HG03175 (cell line): ENCODE measurements at regions not wholly inside any gene's neighbourhood (a gene's known extent, or its start where the extent isn't known, plus 50 kb on each side); places are given as distances from the start of the nearest gene placed in this dataset.

ENCODE experiments used
- ATAC-seq: cut with Tn5 transposase; IDR thresholded peaks from one replicate; pipeline ENCODE4 v1.9.1; 2021; ENCODE audit warnings: mild to moderate bottlenecking, moderate library complexity; ENCODE audit not compliant: unreplicated experiment

DNA sequence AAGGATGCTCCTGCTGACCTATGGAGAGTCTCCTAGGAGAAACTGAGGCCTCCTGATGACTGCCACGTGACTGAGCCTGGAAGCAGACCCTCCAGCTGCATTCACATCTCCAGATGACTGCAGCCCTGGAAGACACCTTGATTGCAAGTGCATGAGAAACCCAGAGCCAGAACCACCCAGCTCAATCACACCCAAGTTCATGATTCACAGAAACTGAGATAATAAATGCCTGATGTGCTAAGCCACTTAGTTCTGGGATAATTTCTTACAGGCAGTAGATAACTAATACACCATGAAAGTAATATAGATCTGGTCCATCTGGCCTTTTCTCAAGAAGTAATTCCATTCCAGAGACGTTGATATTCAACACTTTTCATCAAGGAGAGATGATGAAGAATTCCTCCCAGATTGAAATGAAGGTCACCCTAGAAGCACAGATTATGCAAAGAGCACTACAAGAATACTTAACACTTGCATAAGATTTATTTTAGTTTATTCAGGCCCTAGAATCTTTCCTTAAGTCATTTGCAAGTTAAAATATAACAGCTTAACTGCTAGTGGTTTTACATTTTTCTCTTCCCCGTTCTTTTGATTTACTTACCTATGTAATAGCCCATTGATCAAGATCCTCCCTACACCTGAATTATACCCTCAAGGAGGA is 208.2 kb upstream of the INHBA start:
- ATAC-seq, result no peak

DNA sequence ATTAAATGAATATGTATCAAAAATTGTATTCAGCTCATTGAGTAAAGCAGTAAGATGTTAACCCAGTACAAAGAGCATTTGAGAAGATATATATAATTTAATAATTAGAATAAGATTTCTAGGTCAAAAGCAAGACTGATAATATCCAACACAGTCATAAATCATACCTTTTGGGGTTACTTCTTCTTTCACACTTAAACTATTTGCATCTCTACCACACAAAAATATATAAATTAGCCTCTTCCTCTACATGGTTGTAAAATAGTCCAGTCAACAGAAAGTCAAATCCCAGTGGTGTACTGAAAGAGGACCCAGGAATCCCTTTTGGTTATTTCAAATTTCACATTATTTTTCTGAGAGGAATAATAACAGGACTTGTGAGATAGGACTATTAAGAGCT is 204.6 kb upstream of the INHBA start:
- ATAC-seq, result no peak

DNA sequence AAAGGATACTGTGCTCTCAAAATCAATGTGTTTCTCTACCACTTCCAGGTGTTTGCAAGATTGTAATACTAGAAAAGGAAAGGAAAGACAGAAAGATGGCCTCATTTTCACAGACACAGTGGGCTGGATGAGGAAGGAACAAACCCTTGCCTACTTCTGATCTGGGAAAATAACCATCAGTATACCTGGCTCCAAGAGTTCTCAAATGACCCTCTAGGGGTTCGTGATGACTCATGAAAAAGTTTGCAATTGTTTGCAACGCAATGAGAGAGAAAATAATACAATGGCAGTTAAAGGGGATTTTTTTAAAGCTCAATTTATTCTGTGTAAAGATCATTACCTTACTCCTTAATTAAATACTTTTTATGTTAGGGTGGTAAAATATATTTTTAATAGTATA is 197.6 kb upstream of the INHBA start:
- ATAC-seq, result no peak

DNA sequence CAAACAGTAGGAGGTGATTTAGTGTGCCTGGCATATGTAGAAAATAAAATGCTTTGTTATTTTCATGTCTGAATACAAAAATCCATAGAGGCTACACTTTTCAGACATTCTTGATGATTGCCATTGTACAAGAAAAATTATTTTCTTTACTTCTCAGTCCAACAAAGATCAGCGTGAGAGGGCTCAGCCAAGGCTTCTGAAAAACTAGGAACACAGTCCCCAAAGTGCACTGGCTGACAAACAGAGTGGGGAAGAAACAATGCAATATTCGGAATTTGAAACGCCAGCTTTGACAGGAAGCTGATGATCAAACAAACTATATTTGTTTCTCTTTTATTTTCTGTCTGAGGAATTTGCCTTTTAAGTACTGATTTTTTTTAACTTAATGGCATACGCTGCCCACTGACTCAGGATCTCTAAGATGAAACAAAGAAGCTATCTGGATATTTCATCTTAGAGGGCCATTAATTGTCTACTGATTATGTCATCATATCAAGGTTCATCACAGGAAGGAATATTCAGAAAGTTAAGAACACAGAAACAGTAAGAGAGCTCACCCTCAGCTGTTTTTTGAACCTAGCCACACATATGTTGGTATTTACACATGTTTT is 197.0 kb upstream of the INHBA start:
- ATAC-seq, result no peak

DNA sequence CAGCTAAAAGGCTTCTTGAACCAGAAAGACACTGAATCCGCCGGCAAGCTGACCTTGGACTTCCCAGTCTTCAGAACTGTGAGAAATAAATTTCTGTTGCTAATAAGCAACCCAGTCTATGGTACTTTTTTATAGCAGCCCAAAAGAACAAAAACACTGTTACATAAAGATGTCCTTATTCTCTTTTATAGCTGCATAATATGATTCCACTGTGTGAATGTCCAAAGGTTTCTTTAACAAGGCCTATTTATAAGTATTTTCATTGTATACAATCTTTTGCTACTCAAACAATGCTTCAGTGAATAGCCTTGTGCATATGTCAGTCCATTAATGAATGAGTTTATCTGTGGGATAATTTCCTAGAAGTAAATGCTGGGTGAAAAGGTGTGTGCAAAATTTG is 190.8 kb upstream of the INHBA start:
- ATAC-seq, result no peak

DNA sequence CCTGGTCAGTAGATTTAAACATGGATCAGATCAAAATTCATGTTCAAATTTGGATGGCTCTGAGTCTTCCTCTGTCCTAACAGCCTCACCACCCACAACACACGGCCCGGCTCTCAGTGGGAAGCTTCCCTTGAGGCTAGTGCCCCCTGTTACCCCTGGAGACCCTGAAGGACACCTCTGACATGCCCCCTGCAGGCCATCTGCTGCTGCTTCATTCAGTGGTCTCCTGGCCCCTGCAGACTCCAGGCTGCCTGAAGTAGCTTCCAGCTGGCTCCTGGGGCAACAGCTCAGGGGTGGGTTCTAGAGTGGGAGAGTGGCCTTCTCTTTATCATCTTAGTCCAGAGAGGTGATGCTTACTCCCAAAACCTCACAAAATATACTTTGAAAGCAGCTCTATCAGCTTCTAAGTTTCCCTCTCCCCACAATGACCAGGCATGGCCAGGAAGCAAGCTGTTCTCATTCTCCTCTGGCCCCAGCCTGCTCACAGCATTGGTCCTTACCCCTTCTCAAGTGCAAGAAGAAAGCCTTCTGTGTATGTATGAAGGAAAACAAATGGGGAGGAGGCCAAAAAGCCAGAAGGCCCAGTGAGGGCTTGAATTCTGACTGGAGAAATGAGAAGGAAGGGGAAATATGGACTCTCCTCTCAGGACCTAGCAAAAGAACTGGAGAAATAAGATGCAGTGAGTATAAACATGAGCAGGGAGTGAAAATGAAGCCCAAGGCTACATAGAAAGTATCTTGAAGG is 189.6 kb upstream of the INHBA start:
- ATAC-seq, result no peak

DNA sequence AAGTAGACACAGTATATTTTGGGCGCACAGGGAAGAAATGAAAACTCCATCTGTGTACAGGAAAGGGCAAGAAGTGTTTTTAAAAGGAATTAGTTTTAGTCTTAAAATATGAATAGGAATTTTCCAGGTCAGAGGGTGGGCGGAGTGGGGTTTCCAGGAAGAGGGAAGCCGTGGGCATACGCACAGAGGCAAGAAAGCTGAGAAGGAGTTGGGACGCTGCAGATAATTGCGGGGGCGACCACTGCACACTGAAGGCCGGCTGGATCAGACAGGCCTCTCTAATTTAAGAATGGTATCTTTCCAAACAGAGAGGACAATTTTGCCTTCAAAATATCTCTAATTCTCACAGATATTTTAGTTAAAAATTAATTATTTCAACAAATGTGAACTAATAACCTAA is 189.1 kb upstream of the INHBA start:
- ATAC-seq, result no peak

DNA sequence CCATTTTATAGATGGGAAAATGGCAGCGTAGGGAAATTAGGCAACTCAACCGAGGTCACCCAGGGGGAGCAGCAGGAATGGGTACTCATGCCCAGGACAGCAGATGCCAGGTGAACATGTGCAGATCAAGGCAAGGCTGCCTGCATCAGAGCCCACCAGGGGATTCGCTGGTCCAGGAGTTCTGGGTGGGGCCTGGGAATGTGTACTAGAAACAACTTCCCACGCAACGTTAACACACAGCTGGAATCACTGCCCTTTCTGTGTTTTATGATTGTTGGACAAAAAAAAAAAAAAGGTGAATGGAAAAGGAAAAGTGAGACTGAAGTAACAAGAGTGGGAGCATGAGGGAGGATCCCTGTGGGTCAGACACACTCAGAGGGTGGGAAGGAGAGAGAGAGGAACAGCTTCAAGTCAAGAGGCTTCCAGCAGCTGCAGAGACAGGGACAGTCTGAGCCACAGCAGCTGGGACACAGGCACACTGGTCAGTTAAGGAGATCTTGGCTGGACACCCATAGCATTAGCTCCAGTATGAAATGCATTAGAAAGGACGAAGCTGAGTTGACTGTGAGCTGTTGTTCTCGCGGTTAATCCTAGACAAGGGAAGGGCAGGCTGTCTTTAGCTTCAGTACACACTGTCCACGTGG is 187.9 kb upstream of the INHBA start:
- ATAC-seq, result no peak

DNA sequence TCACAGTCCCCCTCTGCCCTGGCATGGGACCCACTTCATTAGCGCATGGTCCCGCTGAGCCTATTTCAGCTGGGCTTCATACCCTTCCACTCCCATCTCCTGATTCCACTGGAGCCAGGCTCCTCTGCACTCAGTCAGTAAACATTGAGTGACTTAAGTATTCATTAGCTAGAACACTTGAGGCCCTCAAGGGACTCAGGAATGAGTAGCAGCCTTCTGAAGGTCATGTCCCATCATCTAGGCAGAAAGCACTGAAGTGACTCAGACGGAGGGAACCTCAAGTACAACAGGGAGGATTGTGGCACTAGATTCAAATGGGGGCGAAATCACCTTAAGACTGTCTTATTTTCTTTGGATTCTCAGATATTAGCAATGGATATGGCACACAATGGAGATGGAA is 186.6 kb upstream of the INHBA start:
- ATAC-seq, result peak; percentile 10

DNA sequence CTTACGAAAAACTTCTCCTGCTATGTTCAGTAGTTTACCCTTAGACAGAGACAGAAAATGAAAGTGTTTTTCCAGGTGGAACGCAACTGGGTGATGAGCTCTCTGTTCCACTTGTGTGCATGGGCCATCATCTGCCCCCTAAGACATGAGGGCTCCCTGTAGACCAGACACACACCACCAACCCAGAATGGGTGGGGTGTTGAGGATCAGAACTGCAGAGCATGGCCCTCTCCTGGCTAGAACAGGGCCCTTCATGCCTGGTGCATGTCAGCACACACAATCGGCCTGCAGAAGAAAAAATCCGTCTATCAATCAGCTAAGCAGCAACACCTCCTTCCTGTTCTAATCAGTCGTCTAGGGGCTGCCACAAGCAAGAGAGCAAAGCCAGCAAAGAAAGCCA is 186.2 kb upstream of the INHBA start:
- ATAC-seq, result peak; percentile 59

DNA sequence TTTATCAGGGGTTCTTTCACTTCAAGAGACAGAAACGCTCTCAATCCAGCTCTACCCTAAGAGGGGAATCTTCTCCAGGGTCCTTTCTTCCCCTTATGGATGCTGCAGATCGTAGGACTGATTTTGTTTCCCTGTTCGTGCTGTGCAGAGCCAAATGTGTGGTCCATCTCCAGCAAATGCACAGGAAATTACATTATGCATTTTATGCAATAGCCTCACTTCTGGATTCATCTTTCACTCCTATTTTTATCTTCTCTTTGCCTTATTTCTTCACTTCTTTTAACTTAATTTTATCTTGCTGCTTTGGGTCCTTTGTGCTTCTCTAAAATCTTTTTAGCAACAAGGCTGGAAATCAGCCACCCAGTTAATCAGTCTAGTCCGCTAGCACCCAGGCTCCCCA is 184.5 kb upstream of the INHBA start:
- ATAC-seq, result no peak

DNA sequence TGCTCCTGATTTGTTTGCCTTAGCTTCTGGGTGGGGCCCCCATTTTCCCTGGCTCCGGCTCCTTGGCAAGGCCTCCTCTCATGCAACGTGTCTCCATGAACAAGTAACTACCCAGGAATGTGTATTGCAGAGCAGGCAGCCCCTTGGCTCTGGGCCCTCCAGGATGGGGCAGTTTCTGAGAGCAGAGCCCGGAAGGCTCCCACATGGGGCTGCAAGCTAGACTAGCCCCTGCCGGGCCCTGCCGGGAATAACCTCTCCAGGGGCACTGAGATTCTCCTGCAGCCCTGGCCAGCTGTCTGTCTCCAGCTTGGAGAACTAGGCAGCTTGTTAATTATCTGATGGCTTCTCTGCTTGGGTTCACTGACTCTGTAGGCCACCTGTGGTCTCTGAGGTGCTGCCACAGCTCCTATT is 184.0 kb upstream of the INHBA start:
- no peak for ATAC-seq

DNA sequence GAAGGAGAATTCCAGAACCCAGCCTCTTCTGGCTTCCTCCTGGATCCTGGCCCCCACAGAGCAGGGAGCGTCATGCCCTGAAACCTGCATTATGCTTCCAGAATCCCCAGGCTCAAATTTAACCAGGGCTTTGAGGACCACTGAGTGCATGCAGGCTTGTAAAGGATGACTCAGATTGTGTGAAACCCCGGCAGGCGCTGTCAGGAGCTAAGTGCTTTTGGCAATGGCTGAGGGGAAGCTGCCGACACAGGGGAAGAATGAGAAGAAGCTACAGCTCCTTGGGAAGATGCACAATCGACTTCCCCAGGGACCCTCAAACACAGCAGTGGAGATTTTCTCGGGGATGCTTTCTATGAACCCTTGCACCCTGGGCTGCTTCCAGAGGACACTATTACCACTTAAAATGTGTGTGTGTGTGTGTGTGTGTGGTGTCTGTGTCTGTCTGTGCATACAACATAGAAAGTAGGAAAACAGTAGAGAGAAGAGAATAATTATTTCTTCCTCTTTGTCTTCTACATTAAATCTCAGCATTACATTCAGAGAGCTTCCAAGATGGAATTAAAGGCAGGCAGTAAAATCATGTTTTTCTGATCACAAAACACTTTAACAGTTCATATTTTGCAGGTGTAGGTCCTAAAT is 183.5 kb upstream of the INHBA start:
- no peak for ATAC-seq

DNA sequence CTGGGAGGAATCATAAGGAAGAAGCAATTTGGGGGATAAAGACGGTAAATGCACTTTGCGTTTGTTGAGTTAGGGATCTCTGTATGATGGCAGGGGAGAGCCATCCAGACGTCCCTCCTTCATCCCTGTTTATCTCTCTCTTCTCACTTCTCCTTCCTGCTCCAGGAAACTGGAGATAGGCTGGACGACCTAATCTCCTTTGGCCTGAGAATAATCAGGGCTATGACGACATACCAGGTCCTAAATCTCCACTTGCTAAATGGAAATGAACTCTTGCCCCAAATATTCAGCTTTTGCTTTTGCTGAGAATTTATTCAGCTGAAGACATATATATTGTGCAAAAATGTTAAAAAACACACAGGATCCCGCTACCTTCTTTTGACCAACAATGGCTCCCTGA is 182.9 kb upstream of the INHBA start:
- ATAC-seq, result no peak

DNA sequence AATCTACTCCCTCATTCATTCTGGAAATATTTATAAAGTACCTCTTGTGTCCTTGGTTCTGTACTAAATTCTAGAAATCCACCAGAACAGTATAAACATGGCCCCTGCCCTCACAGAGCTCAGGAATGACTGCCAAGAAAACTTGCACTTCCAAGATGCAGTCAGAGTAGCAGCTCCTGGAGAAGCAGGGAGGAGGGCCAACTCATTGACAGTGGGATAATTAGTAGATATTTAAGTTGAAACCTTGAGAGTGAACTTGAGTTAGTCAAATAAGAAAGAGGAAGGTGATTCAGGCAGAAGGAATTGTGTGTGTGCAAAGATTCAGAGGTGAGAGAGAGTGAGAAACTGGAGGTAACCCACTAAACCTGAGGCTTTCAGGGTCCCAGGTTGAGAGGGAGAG is 182.2 kb upstream of the INHBA start:
- no peak for ATAC-seq

DNA sequence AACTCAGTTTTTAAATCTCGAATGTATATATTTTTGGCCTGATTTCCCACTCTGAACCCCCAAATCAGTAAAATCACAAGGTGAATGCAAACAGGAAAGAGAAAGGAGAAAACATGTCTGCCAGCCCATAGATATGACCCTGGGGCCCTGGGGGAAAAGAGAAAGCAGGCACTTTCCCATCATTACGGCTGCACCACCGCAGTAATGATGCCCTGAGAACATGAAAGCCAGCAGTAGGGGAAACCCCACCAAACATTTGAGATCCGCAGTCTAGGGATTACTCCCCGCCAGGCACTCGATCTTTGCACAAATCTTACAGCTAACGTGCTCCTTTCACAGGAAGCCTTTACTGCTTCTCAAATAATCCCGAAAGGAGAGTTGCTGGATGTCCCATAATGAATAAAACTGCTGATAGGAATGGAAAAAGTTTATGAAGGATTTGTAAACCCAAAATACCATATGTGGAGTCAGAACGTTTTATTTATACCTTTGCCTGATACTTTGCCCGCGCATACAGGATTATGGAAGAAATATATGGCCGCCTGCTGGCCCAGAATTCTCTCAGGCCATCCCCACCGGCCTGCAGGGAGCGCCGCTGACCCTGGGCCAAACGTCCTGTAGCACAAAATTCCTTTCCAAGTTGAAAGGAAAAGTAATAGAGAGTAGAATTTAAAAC is 180.0 kb upstream of the INHBA start:
- ATAC-seq, result peak; percentile 38

DNA sequence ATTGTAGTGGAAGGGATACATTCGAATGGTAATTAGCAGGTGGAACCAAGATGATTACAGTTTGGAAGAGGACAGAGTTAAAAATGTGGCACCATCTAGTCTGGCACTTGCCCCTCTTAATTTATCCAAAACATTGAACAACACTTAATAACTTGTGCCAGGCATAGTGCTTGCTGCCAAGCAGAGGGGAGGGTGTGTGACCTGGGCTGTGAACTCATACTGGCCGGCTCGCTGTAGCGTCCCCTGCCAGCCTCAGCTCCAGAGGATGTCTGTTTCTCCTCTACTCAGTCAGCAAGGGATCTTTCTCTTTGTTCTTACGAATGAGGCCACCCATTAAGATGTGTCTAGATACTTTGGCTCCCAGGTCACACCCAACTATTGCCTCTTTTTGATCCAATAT is 179.4 kb upstream of the INHBA start:
- ATAC-seq, result peak; percentile 24

DNA sequence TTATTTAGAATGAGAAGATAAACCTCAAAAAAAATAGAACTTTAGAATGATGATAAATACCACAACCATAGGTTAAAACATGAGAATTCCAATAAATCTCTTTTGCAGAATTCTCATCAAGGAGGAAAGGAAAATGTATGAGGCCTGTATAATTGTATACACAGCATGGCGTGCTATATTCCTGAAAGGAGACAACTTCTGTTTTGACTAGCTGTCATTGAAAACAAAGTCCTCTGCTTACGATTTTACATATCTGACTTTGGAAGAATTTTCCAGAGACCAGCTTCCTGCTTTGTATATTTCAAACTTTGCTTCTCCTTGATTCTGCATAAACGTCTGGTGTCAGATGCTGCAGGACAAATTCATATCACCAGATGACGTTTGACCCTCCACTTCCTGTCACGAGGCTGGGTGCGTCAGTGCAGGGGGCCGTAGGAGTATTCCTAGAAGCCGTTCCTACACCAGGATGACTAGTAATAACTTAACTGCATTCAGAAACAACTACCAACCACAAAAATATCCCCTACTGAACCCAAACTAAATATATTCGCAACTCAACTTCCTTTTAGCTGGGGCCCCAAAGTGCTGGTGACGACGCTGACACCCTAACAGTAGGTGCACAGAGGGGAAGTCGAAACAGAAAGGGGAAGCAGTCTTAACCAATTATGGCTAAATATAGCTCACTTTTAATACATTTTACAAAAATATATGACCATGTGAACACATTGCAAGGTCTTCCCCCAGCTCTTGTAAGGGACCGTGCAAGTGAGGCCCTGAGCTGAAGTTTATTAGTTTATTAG is 178.6 kb upstream of the INHBA start:
- peak; percentile 94 for ATAC-seq

DNA sequence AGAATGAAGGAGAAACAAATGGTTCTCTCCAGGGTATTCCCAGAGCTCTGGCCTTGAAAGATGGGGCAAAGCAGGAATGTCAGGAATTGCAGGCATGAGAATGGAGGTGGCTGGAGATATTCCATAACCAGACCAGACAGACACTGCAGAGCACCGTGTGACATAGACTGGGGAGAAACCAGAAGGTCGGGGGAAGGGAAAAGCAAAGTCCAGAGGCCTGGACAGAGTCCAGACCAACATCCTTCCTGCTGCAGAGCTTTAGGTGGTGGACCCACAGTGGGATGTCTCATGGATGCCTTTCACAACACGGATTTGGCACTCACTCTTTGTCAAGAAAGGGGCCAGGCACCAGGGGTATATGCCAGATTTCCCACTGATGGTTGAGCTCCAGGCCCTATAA is 177.2 kb upstream of the INHBA start:
- no peak for ATAC-seq

DNA sequence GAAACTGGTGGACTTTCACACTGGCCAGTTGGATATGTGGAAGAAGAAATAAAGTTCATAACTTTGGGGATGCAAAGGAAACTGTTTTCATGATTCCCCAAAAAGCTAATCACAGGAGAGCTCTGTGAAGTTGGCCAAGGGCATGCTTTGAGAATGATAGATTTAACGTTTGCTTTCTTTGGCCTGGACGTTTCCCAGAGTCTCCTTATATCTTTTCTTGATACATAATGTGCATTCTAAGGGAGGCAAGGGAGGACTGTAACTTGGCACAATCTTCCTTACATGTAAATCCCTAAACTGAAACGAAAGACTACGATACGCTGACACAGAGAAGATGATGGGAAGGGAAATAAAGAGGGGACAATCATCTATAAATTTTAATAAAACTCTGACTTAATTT is 176.5 kb upstream of the INHBA start:
- ATAC-seq, result no peak
